ENCODE measurements at regions not wholly inside any gene's neighbourhood (a gene's known extent, or its start where the extent isn't known, plus 50 kb on each side); places are given as distances from the start of the nearest gene placed in this dataset.
"Not testable (repeated sequence)": the region's sequence is repeated elsewhere in the genome, so short reads cannot be mapped to it uniquely, and the experiment has no call there.

DNA sequence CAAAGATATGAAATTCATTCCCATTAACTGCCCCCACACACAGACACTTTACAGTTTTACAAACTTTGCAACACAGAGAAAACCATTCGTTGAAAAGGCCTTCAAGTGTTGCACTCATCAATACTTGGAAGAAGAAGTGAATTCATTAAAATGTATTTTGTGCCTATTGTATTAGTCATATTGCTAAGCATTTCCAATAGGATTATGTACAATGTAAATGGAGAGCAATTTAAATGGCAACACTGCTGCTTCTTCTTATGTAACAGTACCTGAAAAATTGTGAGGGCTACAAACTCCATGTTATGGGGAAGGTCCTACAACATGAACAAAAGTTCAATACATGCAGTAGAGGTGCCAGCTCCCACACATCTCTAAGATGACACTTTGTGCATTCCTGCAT is 209.3 kb upstream of the POGK start:
- DNase-seq: no peak

- no peak for DNase-seq
Observed at GRCh38 chr1:166630369-166630768, 208.9 kb upstream of the POGK start.

DNA sequence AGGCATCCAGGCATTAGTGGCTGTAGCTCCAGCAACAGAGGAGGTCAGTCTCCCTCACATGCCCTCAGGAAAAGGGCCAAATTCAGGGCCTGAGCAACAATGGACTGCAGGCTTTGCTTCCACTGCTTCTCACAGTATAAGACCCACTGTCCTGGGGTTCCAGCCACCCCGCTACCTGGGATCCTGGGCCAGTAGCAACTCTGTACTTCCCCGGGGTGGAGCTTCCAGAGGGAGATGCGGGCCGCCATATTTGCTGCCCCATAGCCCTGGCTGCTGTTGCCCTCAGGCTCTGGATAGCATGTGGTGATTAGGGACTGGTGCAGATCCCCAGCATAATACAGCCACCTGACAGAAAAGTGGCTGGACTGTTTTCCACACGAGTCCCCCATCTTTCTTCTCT is 201.1 kb upstream of the POGK start:
- DNase-seq: no peak

DNA sequence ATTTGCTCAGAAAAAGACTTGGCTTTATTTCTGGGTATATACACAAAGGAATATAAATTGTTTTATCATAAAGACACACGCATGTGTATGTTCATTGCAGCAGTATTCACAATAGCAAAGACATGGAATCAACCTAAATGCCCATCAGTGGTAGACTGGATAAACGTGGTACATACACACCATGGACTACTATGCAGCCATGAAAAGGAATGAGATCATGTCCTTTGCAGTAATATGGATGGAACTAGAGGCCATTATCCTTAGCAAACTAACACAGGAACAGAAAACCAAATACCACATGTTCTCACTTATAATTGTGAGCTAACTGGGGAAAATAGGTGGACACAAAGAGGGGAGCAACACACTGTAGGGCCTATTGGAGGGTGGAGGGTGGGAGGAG is 182.0 kb upstream of the POGK start:
- DNase-seq: not testable (repeated sequence)

GRCh38 chr1:166666790-166667189 is 172.5 kb upstream of the POGK start:
- DNase-seq: not testable (repeated sequence)

- not testable (repeated sequence) for DNase-seq
Observed at GRCh38 chr1:166667600-166667999, 171.7 kb upstream of the POGK start.

DNA sequence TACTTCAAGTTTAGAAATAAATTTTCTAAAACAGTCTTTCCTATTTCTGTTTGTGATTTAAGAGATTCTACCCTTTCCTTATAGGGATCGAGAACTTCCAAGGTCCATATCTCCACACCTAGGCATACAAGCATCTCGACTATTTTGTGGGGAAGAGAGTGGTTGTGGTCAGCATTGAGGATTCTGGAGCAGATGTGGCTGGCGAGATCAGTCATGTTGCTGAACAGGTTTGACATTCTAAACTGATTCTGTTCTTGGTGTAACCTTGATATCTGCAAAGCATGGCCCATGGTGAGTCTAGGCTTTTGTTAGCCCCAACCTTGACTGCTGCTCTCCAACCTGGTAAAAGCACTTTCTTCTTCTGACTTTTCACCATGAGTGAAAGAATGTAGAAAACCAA is 167.6 kb upstream of the POGK start:
- DNase-seq: no peak

- DNase-seq: no peak
Observed at GRCh38 chr1:166673722-166674121, 165.6 kb upstream of the POGK start.

GRCh38 chr1:166675213-166675612 is 164.1 kb upstream of the POGK start:
- no peak for DNase-seq

GRCh38 chr1:166676981-166677380 is 162.3 kb upstream of the POGK start:
- DNase-seq: no peak

DNA sequence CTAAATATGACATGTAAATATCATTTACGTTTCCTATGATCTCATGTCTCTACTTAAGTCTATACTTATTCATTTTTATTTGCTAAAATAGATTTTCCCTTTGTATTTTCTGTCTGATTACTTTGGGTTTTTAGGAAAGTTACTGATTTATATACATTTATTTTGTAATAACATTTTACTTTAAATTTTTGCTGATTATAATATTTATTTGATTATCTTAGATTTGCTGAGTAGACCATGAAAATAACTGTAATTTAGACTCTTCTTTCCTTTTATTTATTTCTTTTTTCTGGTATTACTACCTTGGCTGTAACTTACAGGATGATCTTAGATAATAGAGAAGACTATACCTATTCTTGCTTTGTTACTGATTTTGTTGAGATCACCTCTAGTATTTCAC is 159.9 kb upstream of the POGK start:
- DNase-seq: no peak

GRCh38 chr1:166682588-166682987 is 156.7 kb upstream of the POGK start:
- DNase-seq: no peak

- not testable (repeated sequence) for DNase-seq
Observed at GRCh38 chr1:166684669-166685068, 154.6 kb upstream of the POGK start.

- no peak for DNase-seq
Observed at GRCh38 chr1:166685200-166685599, 154.1 kb upstream of the POGK start.

DNA sequence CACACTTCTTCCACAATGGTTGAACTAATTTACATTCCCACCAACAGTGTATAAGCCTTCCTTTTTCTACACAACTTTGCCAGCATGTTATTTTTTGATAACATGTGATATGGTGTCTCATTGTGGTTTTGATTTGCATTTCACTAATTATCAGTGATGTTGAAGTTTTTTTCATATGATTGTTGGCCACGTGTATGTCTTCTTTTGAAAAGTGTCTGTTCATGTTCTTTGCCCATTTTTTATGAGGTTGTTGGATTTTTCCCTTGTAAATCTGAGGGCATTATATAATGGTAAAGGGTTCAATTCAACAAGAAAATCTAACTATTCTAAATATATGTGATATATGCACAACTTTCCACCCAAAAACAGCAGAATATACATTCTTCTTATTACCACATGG is 153.4 kb upstream of the POGK start:
- DNase-seq: not testable (repeated sequence)

- not testable (repeated sequence) for DNase-seq
Observed at GRCh38 chr1:166690596-166690995, 148.7 kb upstream of the POGK start.

GRCh38 chr1:166691476-166691875 is 147.8 kb upstream of the POGK start:
- DNase-seq: no peak

DNA sequence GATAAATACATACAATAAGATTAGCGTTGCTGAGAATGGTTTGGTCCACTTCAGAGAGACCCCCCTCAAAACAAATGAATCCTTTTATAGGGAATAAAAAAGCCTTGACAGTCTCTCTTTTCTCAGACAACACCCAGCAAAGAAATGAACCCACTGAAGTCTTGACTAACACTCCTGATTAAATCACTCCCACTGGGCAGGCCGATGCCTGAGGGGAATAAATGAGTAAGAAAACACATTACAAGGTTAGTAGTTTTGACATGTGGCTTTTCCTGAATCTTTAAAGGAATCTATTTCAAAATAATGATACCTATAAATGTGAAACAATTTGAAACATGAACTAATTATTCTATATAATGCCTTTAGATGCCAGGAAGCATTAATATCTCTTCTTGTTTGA is 146.9 kb upstream of the POGK start:
- DNase-seq: no peak

DNA sequence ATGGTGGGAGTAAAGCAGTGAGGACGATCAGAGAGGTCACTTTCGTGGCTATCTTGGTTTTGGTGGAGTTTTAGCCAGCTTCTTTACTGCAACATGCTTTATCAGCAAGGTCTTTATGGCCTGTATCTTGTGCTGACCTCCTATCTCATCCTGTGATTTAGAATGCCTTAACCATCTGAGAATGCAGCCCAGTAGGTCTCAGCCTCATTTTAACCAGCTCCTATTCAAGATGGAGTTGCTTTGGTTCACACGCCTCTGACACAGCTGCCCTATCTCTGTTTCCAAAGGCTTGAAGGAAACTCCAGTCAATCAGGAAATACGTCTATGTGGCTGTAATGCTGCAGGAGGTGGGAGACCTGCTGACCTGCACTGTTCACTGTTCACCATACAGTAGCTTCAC is 146.1 kb upstream of the POGK start:
- DNase-seq: no peak

- DNase-seq: no peak
Observed at GRCh38 chr1:166693673-166694297, 145.5 kb upstream of the POGK start.

- no peak for DNase-seq
Observed at GRCh38 chr1:166695115-166695514, 144.2 kb upstream of the POGK start.

GRCh38 chr1:166695834-166696233 is 143.4 kb upstream of the POGK start:
- not testable (repeated sequence) for DNase-seq

DNA sequence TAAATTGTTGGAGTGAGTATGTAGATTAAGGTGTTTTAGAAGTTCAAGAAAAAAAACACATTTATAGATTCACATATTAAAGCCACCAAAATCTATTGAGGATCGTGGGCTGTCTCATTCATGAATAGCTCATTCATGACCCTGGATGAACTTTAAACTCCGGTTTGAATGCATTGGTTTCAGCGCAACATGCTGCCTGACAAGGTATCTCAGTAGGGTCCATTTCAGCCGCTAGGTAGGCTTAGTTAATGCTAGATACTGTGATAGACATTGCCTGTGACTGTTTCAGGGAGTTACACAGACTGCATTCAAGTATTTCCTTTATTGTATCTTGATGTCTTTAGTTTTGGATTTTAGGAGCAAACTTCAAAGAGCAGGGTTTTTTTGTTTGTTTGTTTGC is 140.5 kb upstream of the POGK start:
- DNase-seq: no peak

- no peak for DNase-seq
Observed at GRCh38 chr1:166699613-166700012, 139.7 kb upstream of the POGK start.

DNA sequence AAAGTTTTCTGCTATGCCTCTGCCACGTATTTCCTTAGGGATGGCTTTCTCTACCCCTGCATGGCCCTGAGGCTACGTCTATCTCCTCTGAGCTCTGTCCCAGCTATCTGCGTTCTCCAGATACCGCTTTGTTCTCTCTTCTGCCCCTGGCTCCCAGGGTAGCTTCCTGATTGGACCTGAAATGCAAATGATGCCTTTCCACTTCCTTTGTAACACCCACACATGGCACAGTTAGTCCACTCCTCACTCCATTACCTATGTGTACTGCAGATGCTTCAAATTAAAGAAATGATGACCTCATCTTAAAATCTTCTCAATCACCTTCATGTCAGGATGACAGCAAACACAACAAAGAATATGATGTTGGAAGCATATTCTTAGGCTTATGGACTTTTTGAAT is 138.6 kb upstream of the POGK start:
- DNase-seq: no peak
